OCI-LY1 (cell line): ENCODE measurements at regions not wholly inside any gene's neighbourhood (a gene's known extent, or its start where the extent isn't known, plus 50 kb on each side); places are given as distances from the start of the nearest gene placed in this dataset.
"Not testable (repeated sequence)": the region's sequence is repeated elsewhere in the genome, so short reads cannot be mapped to it uniquely, and the experiment has no call there.

Source experiments
- CTCF ChIP-seq: fragments of 200-600 bp; sonication (generic), shearing (Covaris generic); IDR thresholded peaks from 2 replicates; pipeline ENCODE4 v1.5.1; 2017; ENCODE audit warnings: mild to moderate bottlenecking, antibody characterized with exemption, low read length, moderate library complexity, mixed read lengths
- EZH2 ChIP-seq: fragments of 200-600 bp; sonication (generic), shearing (Covaris generic); IDR thresholded peaks from 2 replicates; pipeline ENCODE4 v1.8.0; 2017; ENCODE audit warnings: borderline replicate concordance, mixed run types, mild to moderate bottlenecking, antibody characterized with exemption, low read length, moderate library complexity, mixed read lengths

- TF ChIP-seq EZH2, CTCF: not testable (repeated sequence)
These were observed 72.7 kb upstream of the EN2 start for GRCh38 chr7:155385182-155385581.
